K562 (cell line): ENCODE measurements at regions not wholly inside any gene's neighbourhood (a gene's known extent, or its start where the extent isn't known, plus 50 kb on each side); places are given as distances from the start of the nearest gene placed in this dataset.

ENCODE experiments used
- DACH1 ChIP-seq: fragments of 450-650 bp; IDR thresholded peaks from 2 replicates; pipeline ENCODE4 v1.6.1; 2018; ENCODE audit not compliant: partially characterized antibody
- DIDO1 ChIP-seq: fragments of 450-650 bp; IDR thresholded peaks from 2 replicates; pipeline ENCODE4 v1.6.1; 2016; ENCODE audit warnings: low read depth, missing biosample characterization, missing genetic modification characterization
- E2F1 ChIP-seq: sonication (generic); formaldehyde crosslinking; IDR thresholded peaks from 2 replicates; pipeline ENCODE4 v1.8.1; 2023; ENCODE audit warnings: mild to moderate bottlenecking, missing genetic modification reagents, moderate library complexity
- EZH2 ChIP-seq: IDR thresholded peaks from 2 replicates; pipeline ENCODE4 v1.6.1; 2012; ENCODE audit warnings: low read depth, mild to moderate bottlenecking, inconsistent platforms, low read length, borderline replicate concordance
- GTF3C2 ChIP-seq: IDR thresholded peaks from 3 replicates; pipeline ENCODE4 v1.6.1; 2011; ENCODE audit warnings: borderline replicate concordance, mild to moderate bottlenecking, moderate library complexity; ENCODE audit not compliant: insufficient read length; ENCODE audit errors: extremely low read depth
- HDGF ChIP-seq: fragments of 450-650 bp; IDR thresholded peaks from 2 replicates; pipeline ENCODE4 v1.6.1; 2016
- HEY1 ChIP-seq: fragments of 250-450 bp; sonication (Bioruptor Pico); IDR thresholded peaks from 2 replicates; pipeline ENCODE4 v1.5.0; 2020; ENCODE audit warnings: mild to moderate bottlenecking, moderate library complexity, borderline replicate concordance
- HMGXB4 ChIP-seq: sonication (generic); formaldehyde crosslinking; IDR thresholded peaks from 2 replicates; pipeline ENCODE4 v1.8.1; 2023; ENCODE audit warnings: mild to moderate bottlenecking, missing genetic modification reagents
- ID3 ChIP-seq, 2 experiments: fragments of 250-450 bp in 1 of 2; fragments of 450-650 bp in 1 of 2; sonication (Bioruptor Pico) in 1 of 2; IDR thresholded peaks; 2 replicates each; pipeline versions ENCODE4 v1.6.1 to v1.8.0; 2016 to 2021; ENCODE audit warnings: mild to moderate bottlenecking in 2 of 2, moderate library complexity in 2 of 2, missing compliant biosample characterization in 1 of 2, missing genetic modification characterization in 1 of 2
- MECOM ChIP-seq: fragments of 250-450 bp; sonication (Bioruptor Pico); IDR thresholded peaks from 2 replicates; pipeline ENCODE4 v1.8.0; 2022; ENCODE audit warnings: inconsistent platforms
- PCBP2 ChIP-seq: fragments of 200-400 bp; formaldehyde crosslinking; IDR thresholded peaks from 2 replicates; pipeline ENCODE4 v1.6.1; 2018; ENCODE audit warnings: low read length, low read depth, mild to moderate bottlenecking, moderate library complexity; ENCODE audit not compliant: poor library complexity, severe bottlenecking
- PHF8 ChIP-seq: fragments of 200-600 bp; sonication (generic); IDR thresholded peaks from 2 replicates; pipeline ENCODE4 v1.6.1; 2012; ENCODE audit warnings: mixed run types, mild to moderate bottlenecking, inconsistent platforms, low read length, moderate library complexity, borderline replicate concordance
- RBM14 ChIP-seq: fragments of 200-400 bp; formaldehyde crosslinking; IDR thresholded peaks from 2 replicates; pipeline ENCODE4 v1.6.1; 2018; ENCODE audit warnings: low read depth, mild to moderate bottlenecking, low read length, moderate library complexity, borderline replicate concordance; ENCODE audit not compliant: insufficient read depth
- SMAD1 ChIP-seq: fragments of 150-350 bp; IDR thresholded peaks from 2 replicates; pipeline ENCODE4 v1.6.1; 2014; ENCODE audit warnings: low read length, low read depth; ENCODE audit not compliant: partially characterized antibody
- SNIP1 ChIP-seq: fragments of 450-650 bp; IDR thresholded peaks from 2 replicates; pipeline ENCODE4 v1.7.1; 2017; ENCODE audit warnings: low read depth, mild to moderate bottlenecking
- ZNF239 ChIP-seq: fragments of 250-450 bp; sonication (Bioruptor Pico); IDR thresholded peaks from 2 replicates; pipeline ENCODE4 v1.4.0; 2020; ENCODE audit warnings: mild to moderate bottlenecking
- ZNF316 ChIP-seq: fragments of 450-650 bp; IDR thresholded peaks from 2 replicates; pipeline ENCODE4 v1.6.1; 2016
- ZNF586 ChIP-seq: fragments of 450-650 bp; formaldehyde crosslinking; conservative IDR thresholded peaks from 2 replicates; pipeline ENCODE4 v1.4.0; 2020; ENCODE audit warnings: mild to moderate bottlenecking, moderate library complexity
- ZNF699 ChIP-seq: fragments of 250-450 bp; sonication (Bioruptor Pico); IDR thresholded peaks from 2 replicates; pipeline ENCODE4 v1.8.0; 2021; ENCODE audit warnings: mild to moderate bottlenecking, moderate library complexity; ENCODE audit not compliant: insufficient replicate concordance
- ZNF830 ChIP-seq: fragments of 250-450 bp; sonication (Bioruptor Pico); IDR thresholded peaks from 2 replicates; pipeline ENCODE4 v1.5.0; 2021; ENCODE audit warnings: mild to moderate bottlenecking

GRCh38 chr2:74043345-74044329 is 58.9 kb downstream of the TET3 start (continued):
- TF ChIP-seq HDGF (no peak), SMAD1 (no peak), ZNF316 (no peak), ZNF699 (no peak), MECOM (CRISPR knock-in tag) (no peak), ID3 (CRISPR knock-in tag; IDR thresholded peaks at IDR 0.05) (no peak), ID3 (tag; IDR thresholded peaks at IDR 0.05) (no peak), SNIP1 (no peak), GTF3C2 (no peak), EZH2 (no peak), PCBP2 (no peak), HMGXB4 (CRISPR knock-in tag) (no peak), PHF8 (no peak), DIDO1 (tag) (no peak), ZNF586 (no peak), DACH1 (peak; percentile 54), E2F1 (CRISPR knock-in tag) (no peak), RBM14 (no peak), ZNF830 (CRISPR knock-in tag) (no peak), ZNF239 (no peak), HEY1 (CRISPR knock-in tag) (no peak)
